ENCODE measurements at regions not wholly inside any gene's neighbourhood (a gene's known extent, or its start where the extent isn't known, plus 50 kb on each side); places are given as distances from the start of the nearest gene placed in this dataset.

DNA sequence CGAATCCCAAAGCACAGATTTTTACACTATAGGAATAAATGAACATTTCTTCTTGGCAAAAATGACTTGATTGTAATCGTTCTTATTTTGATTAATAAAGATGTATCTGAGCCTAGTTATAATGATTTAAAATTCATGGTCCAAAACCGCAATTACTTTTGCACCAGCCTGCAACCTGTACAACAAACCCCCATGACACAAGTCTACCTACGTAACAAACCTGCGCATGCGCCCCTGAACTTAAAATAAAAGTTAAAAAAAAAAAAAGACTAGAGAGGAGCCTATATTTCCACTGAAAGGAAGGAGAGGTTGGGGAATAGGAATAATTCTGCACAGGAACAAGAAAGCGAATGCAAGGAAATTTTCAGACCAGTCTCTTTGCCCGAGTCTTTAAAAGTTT is 145.2 kb downstream of the SCARB1 start:
- H3K27ac ChIP-seq, result no peak overlapping the region
- no peaks in the 10 kb centered on the region for H3K79me2 ChIP-seq
- no peak overlapping the region for H3K4me3 ChIP-seq (ENCODE audit: low read depth, low read length)
- no peak overlapping the region for H3K9ac ChIP-seq
- TF ChIP-seq, protein P1, sequence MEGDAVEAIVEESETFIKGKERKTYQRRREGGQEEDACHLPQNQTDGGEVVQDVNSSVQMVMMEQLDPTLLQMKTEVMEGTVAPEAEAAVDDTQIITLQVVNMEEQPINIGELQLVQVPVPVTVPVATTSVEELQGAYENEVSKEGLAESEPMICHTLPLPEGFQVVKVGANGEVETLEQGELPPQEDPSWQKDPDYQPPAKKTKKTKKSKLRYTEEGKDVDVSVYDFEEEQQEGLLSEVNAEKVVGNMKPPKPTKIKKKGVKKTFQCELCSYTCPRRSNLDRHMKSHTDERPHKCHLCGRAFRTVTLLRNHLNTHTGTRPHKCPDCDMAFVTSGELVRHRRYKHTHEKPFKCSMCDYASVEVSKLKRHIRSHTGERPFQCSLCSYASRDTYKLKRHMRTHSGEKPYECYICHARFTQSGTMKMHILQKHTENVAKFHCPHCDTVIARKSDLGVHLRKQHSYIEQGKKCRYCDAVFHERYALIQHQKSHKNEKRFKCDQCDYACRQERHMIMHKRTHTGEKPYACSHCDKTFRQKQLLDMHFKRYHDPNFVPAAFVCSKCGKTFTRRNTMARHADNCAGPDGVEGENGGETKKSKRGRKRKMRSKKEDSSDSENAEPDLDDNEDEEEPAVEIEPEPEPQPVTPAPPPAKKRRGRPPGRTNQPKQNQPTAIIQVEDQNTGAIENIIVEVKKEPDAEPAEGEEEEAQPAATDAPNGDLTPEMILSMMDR (IDR thresholded peaks at IDR 0.05), result no peak
- no peak overlapping the region for H3K4me2 ChIP-seq (ENCODE audit: low read length)
- no peaks in the 10 kb centered on the region for H3K4me1 ChIP-seq
- H2AFZ ChIP-seq, result no peak overlapping the region
- no peaks in the 10 kb centered on the region for H3K9me3 ChIP-seq (ENCODE audit: control insufficient read depth, low read length)
- H3K27me3 ChIP-seq (ENCODE audit: control insufficient read depth, insufficient read depth, low read length), result no peaks in the 10 kb centered on the region
- no peaks in the 10 kb centered on the region for H3K36me3 ChIP-seq (ENCODE audit: control insufficient read depth, insufficient read depth, low read length)

DNA sequence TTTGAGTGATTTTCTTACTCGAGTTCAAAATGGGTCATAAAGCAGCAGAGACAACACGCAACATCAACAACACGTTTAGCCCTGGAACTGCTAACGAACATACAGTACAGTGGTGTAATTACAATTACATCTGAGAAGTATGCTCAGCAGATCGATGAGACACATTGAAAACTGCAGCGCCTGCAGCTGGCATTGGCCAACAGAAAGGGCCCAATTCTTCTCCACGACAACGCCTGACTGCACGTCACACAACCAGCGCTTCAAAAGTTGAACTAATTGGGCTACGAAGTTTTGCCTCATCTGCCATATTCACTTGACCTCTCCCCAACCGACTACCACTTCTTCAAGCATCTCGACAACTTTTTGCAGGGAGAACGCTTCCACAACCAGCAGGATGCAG is 145.6 kb downstream of the SCARB1 start:
- Histone ChIP-seq H3K36me3 (ENCODE audit: control insufficient read depth, insufficient read depth, low read length) (no peaks in the 10 kb centered on the region), H2AFZ (no peak overlapping the region), H3K79me2 (no peaks in the 10 kb centered on the region), H3K4me3 (ENCODE audit: low read depth, low read length) (no peak overlapping the region), H3K27ac (no peak overlapping the region), H3K27me3 (ENCODE audit: control insufficient read depth, insufficient read depth, low read length) (no peaks in the 10 kb centered on the region), H3K9ac (no peak overlapping the region), H3K4me1 (no peaks in the 10 kb centered on the region), H3K9me3 (ENCODE audit: control insufficient read depth, low read length) (no peaks in the 10 kb centered on the region), H3K4me2 (ENCODE audit: low read length) (no peak overlapping the region)
- TF ChIP-seq, protein P1 (IDR thresholded peaks at IDR 0.05), result no peak

DNA sequence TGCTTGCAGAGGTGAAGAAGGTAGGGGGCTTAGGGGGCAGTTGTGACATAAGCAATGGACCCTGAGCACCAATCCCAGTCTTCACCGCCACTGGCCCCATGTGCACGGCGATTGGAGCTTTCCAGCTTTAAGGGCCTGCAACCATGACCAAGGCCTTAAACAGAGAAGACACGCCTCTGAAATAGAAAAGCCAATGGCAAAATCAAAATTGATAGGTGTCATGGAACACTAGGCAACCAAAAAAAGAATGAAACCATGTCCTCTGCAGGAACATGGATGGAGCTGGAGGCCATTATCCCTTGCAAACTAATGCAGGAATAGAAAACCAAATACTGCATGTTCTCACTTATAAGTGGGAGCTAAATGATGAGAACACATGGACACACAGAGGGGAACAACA is 146.3 kb downstream of the SCARB1 start:
- Histone ChIP-seq H3K36me3 (ENCODE audit: control insufficient read depth, insufficient read depth, low read length) (no peaks in the 10 kb centered on the region), H3K4me1 (no peaks in the 10 kb centered on the region), H3K4me3 (ENCODE audit: low read depth, low read length) (no peak overlapping the region), H3K9ac (no peak overlapping the region), H3K79me2 (no peaks in the 10 kb centered on the region), H3K9me3 (ENCODE audit: control insufficient read depth, low read length) (no peaks in the 10 kb centered on the region), H3K27ac (no peak overlapping the region), H2AFZ (no peak overlapping the region), H3K27me3 (ENCODE audit: control insufficient read depth, insufficient read depth, low read length) (no peaks in the 10 kb centered on the region), H3K4me2 (ENCODE audit: low read length) (no peak overlapping the region)
- TF ChIP-seq, protein P1 (IDR thresholded peaks at IDR 0.05), result no peak

DNA sequence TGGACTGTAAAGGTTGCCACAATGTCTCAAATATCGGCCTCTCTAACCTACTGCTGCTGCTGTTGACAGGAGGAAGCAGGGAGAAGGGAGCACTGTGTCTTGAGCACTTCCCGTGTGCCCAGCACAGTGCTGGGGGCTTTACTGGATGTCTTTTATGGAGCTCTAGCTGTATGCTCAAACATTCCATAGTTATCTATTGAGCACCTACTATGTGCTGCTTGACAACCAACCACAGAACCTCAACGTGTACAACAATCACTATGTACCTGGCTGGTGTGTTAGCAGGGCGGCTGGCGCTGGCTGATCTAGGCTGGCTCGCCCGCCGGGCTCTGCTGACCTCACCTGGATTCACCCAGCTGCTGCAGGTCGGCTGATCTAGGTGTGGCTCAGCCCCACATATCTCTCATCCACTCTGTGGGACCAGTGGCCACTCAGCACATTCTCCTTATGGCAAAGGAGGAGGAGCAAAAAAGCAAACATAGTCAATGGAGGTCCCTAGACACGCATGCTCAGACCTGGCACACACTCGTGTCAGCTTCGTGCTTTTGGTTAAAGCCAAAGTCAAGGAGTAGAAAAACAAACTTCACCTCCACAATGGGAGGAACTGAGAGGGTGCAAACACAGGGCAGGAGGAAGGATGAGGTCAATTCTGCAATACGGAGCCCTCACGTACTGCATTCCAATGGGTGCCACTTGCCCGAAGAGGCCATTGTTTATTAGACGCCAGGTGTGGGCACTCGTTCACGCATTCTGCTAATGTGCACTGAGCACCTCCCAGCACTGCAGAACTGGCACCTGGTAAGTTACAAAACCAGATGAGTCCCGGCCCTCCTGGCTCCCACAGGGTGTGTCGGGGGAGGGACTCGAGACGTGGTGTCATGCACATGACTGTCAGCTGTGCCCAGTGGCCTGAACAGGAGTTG is 147.2 kb downstream of the SCARB1 start:
- no peak overlapping the region for H2AFZ ChIP-seq
- H3K4me3 ChIP-seq (ENCODE audit: low read depth, low read length), result no peak overlapping the region
- no peaks in the 10 kb centered on the region for H3K4me1 ChIP-seq
- H3K79me2 ChIP-seq, result no peaks in the 10 kb centered on the region
- no peak overlapping the region for H3K27ac ChIP-seq
- no peak overlapping the region for H3K9ac ChIP-seq
- H3K4me2 ChIP-seq (ENCODE audit: low read length), result no peak overlapping the region
- no peaks in the 10 kb centered on the region for H3K27me3 ChIP-seq (ENCODE audit: control insufficient read depth, insufficient read depth, low read length)
- TF ChIP-seq, protein P1 (IDR thresholded peaks at IDR 0.05), result no peak
- H3K36me3 ChIP-seq (ENCODE audit: control insufficient read depth, insufficient read depth, low read length), result no peaks in the 10 kb centered on the region
- no peaks in the 10 kb centered on the region for H3K9me3 ChIP-seq (ENCODE audit: control insufficient read depth, low read length)
